ENCODE measurements at regions not wholly inside any gene's neighbourhood (a gene's known extent, or its start where the extent isn't known, plus 50 kb on each side); places are given as distances from the start of the nearest gene placed in this dataset.

GRCh38 chr13:72637561-72637960 is 89.9 kb downstream of the MZT1 start:
- no peaks in the 10 kb centered on the region for H3K79me2 ChIP-seq (ENCODE audit: insufficient read depth, low read depth)
- H3K27me3 ChIP-seq (ENCODE audit: insufficient read depth, low read depth) = no peaks in the 10 kb centered on the region
- H3K36me3 ChIP-seq (ENCODE audit: insufficient read depth) = no peaks in the 10 kb centered on the region
- H3K27ac ChIP-seq = no peak overlapping the region
- H3K4me1 ChIP-seq (ENCODE audit: low read depth, poor library complexity, severe bottlenecking) = no peaks in the 10 kb centered on the region
- no peak overlapping the region for H3K4me2 ChIP-seq
- no peaks in the 10 kb centered on the region for H4K20me1 ChIP-seq (ENCODE audit: insufficient read depth)
- no peak overlapping the region for H3K4me3 ChIP-seq (IDR thresholded peaks at IDR 0.05; ENCODE audit: insufficient read depth, low read depth, low read length)
- H2AFZ ChIP-seq (ENCODE audit: low read depth) = no peak overlapping the region
- TF ChIP-seq CTCF (conservative IDR thresholded peaks at IDR 0.05; ENCODE audit: low read depth, low read length) = no peak
- no peak overlapping the region for H3K9ac ChIP-seq

GRCh38 chr13:72634859-72635258 is 92.6 kb downstream of the MZT1 start:
- no peak for TF ChIP-seq CTCF (conservative IDR thresholded peaks at IDR 0.05; ENCODE audit: low read depth, low read length)
- H3K27me3 ChIP-seq (ENCODE audit: insufficient read depth, low read depth) = no peaks in the 10 kb centered on the region
- no peak overlapping the region for H3K9ac ChIP-seq
- H2AFZ ChIP-seq (ENCODE audit: low read depth) = no peak overlapping the region
- no peaks in the 10 kb centered on the region for H4K20me1 ChIP-seq (ENCODE audit: insufficient read depth)
- H3K79me2 ChIP-seq (ENCODE audit: insufficient read depth, low read depth) = no peaks in the 10 kb centered on the region
- H3K4me1 ChIP-seq (ENCODE audit: low read depth, poor library complexity, severe bottlenecking) = no peaks in the 10 kb centered on the region
- H3K36me3 ChIP-seq (ENCODE audit: insufficient read depth) = no peaks in the 10 kb centered on the region
- no peak overlapping the region for H3K4me2 ChIP-seq
- H3K27ac ChIP-seq = no peak overlapping the region
- H3K4me3 ChIP-seq (IDR thresholded peaks at IDR 0.05; ENCODE audit: insufficient read depth, low read depth, low read length) = no peak overlapping the region

GRCh38 chr13:72622546-72622945 is 104.9 kb downstream of the MZT1 start:
- no peak overlapping the region for H2AFZ ChIP-seq (ENCODE audit: low read depth)
- no peak overlapping the region for H3K4me3 ChIP-seq (IDR thresholded peaks at IDR 0.05; ENCODE audit: insufficient read depth, low read depth, low read length)

GRCh38 chr13:72620874-72621273 is 106.6 kb downstream of the MZT1 start:
- Histone ChIP-seq H3K36me3 (ENCODE audit: insufficient read depth) (no peaks in the 10 kb centered on the region), H3K4me1 (ENCODE audit: low read depth, poor library complexity, severe bottlenecking) (no peaks in the 10 kb centered on the region), H3K79me2 (ENCODE audit: insufficient read depth, low read depth) (no peaks in the 10 kb centered on the region), H3K4me2 (no peak overlapping the region), H4K20me1 (ENCODE audit: insufficient read depth) (no peaks in the 10 kb centered on the region), H3K4me3 (IDR thresholded peaks at IDR 0.05; ENCODE audit: insufficient read depth, low read depth, low read length) (no peak overlapping the region), H2AFZ (ENCODE audit: low read depth) (no peak overlapping the region), H3K27ac (no peak overlapping the region), H3K9ac (no peak overlapping the region), H3K27me3 (ENCODE audit: insufficient read depth, low read depth) (no peaks in the 10 kb centered on the region)
- no peak for TF ChIP-seq CTCF (conservative IDR thresholded peaks at IDR 0.05; ENCODE audit: low read depth, low read length)

More at GRCh38 chr13:72622546-72622945, 104.9 kb downstream of the MZT1 start:
- Histone ChIP-seq H3K36me3 (ENCODE audit: insufficient read depth) (no peaks in the 10 kb centered on the region), H3K27ac (no peak overlapping the region), H3K79me2 (ENCODE audit: insufficient read depth, low read depth) (no peaks in the 10 kb centered on the region), H3K4me1 (ENCODE audit: low read depth, poor library complexity, severe bottlenecking) (no peaks in the 10 kb centered on the region), H3K4me2 (no peak overlapping the region), H3K9ac (no peak overlapping the region), H3K27me3 (ENCODE audit: insufficient read depth, low read depth) (no peaks in the 10 kb centered on the region), H4K20me1 (ENCODE audit: insufficient read depth) (no peaks in the 10 kb centered on the region)
- no peak for TF ChIP-seq CTCF (conservative IDR thresholded peaks at IDR 0.05; ENCODE audit: low read depth, low read length)
